DMS153 treated with DMSO at 0.1 percent for 48 hours (cell line): ENCODE measurements at regions not wholly inside any gene's neighbourhood (a gene's known extent, or its start where the extent isn't known, plus 50 kb on each side); places are given as distances from the start of the nearest gene placed in this dataset.

Experiments
- DNase-seq: peaks from one replicate; lab custom pipeline; 2025; ENCODE audit not compliant: unreplicated experiment; lab: John Stamatoyannopoulos, UW

GRCh38 chr6:2505624-2506023, 245.1 kb downstream of the MYLK4 start:
- no peak for DNase-seq

GRCh38 chr6:2504495-2505064, 246.1 kb downstream of the MYLK4 start:
- DNase-seq = no peak

- no peak for DNase-seq
These were observed 246.8 kb downstream of the MYLK4 start for GRCh38 chr6:2503816-2504494.

- DNase-seq = no peak
These were observed 247.6 kb downstream of the MYLK4 start for GRCh38 chr6:2502998-2503674.

- no peak for DNase-seq
These were observed 248.4 kb downstream of the MYLK4 start for GRCh38 chr6:2502096-2502997.

- no peak for DNase-seq
These were observed 252.6 kb downstream of the MYLK4 start for GRCh38 chr6:2497922-2498623.

GRCh38 chr6:2496291-2496690, 250.9 kb upstream of the GMDS start:
- DNase-seq = no peak

GRCh38 chr6:2492686-2493523, 247.5 kb upstream of the GMDS start:
- no peak for DNase-seq

- DNase-seq = no peak
These were observed 245.7 kb upstream of the GMDS start for GRCh38 chr6:2491137-2491536.

- DNase-seq = no peak
These were observed 243.2 kb upstream of the GMDS start for GRCh38 chr6:2488578-2488977.

GRCh38 chr6:2485116-2485515, 239.7 kb upstream of the GMDS start:
- peak; percentile 4 for DNase-seq

- no peak for DNase-seq
These were observed 237.4 kb upstream of the GMDS start for GRCh38 chr6:2482773-2483172.

GRCh38 chr6:2481307-2481706, 235.9 kb upstream of the GMDS start:
- DNase-seq = no peak

- no peak for DNase-seq
These were observed 235.0 kb upstream of the GMDS start for GRCh38 chr6:2480267-2480966.

GRCh38 chr6:2478200-2478599, 232.8 kb upstream of the GMDS start:
- no peak for DNase-seq

- no peak for DNase-seq
These were observed 232.3 kb upstream of the GMDS start for GRCh38 chr6:2477666-2478065.

GRCh38 chr6:2477250-2477649, 231.8 kb upstream of the GMDS start:
- DNase-seq = no peak

GRCh38 chr6:2476376-2476775, 231.0 kb upstream of the GMDS start:
- no peak for DNase-seq

GRCh38 chr6:2471472-2471871, 226.1 kb upstream of the GMDS start:
- no peak for DNase-seq
